ENCODE measurements at regions not wholly inside any gene's neighbourhood (a gene's known extent, or its start where the extent isn't known, plus 50 kb on each side); places are given as distances from the start of the nearest gene placed in this dataset.
A peak's percentile ranks its signal among the peaks of the same experiment; 100 is the strongest.
"Not testable (repeated sequence)": the region's sequence is repeated elsewhere in the genome, so short reads cannot be mapped to it uniquely, and the experiment has no call there.

DNA sequence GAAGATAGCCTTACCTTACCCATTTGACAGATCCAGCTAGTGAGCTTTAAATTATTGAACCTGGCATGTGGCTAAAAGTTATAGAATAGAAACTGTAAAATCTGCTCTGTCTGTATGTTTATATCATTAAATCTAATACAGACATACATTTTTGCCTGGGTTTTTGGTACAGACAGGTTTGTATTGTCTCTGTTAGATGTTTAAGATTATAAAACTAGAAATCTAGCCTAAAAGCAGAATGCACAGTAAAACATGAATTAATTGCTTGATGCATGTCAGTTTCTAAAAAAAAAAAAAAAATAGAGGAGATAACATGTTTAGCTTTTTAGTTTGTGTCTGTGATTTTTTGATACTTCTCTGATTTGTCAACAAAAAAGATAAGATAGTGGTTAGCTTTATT lies 477.6 kb upstream of the LRRC7 start:
- Histone ChIP-seq H3K9me3 (ENCODE audit: control insufficient read depth, low read length) (peaks cover 9% of the 10 kb centered on the region), H3K4me1 (ENCODE audit: control insufficient read depth, insufficient read depth, low read length) (no peaks in the 10 kb centered on the region), H3K4me3 (ENCODE audit: low read length) (no peak overlapping the region), H3K9ac (ENCODE audit: extremely low read depth, low read length, poor library complexity, severe bottlenecking) (no peak overlapping the region), H3K36me3 (ENCODE audit: control insufficient read depth, insufficient read depth, low read length) (no peaks in the 10 kb centered on the region), H3K27me3 (ENCODE audit: control insufficient read depth, insufficient read depth, low read length, poor library complexity, severe bottlenecking) (no peaks in the 10 kb centered on the region), H3K27ac (ENCODE audit: low read depth, low read length) (no peak overlapping the region)
- Mint-ChIP-seq H3K36me3 (ENCODE audit: low read depth) (no peaks in the 10 kb centered on the region), H3K4me1 (peaks cover 14% of the 10 kb centered on the region), H3K9me3 (peaks cover 3% of the 10 kb centered on the region), H3K4me3 (no peak overlapping the region), H3K27ac (no peak overlapping the region), H3K27me3 (ENCODE audit: insufficient read depth) (no peaks in the 10 kb centered on the region)
- TF ChIP-seq, protein P1, sequence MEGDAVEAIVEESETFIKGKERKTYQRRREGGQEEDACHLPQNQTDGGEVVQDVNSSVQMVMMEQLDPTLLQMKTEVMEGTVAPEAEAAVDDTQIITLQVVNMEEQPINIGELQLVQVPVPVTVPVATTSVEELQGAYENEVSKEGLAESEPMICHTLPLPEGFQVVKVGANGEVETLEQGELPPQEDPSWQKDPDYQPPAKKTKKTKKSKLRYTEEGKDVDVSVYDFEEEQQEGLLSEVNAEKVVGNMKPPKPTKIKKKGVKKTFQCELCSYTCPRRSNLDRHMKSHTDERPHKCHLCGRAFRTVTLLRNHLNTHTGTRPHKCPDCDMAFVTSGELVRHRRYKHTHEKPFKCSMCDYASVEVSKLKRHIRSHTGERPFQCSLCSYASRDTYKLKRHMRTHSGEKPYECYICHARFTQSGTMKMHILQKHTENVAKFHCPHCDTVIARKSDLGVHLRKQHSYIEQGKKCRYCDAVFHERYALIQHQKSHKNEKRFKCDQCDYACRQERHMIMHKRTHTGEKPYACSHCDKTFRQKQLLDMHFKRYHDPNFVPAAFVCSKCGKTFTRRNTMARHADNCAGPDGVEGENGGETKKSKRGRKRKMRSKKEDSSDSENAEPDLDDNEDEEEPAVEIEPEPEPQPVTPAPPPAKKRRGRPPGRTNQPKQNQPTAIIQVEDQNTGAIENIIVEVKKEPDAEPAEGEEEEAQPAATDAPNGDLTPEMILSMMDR (conservative IDR thresholded peaks at IDR 0.05), result no peak
- DNase-seq, result no peak

DNA sequence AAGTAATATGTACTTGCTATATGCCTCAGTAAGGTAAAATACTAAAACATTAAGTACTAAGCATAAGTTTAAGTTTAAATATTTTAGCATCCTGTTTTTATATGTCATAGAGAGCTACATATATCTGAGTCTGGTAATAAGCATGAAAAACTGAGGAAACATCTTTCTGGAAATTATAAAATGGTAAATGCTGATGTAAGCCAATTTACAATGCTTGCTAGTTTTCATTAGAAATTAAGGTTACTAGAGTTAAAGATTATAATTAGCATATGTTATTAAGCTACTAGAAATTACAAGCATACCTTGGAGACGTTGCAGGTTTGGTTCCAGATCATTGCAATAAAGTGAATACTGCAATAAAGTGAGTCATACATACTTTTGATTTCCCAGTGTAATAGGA lies 477.0 kb upstream of the LRRC7 start:
- peaks cover 8% of the 10 kb centered on the region for H3K4me1 Mint-ChIP-seq
- no peak overlapping the region for H3K4me3 Mint-ChIP-seq
- Histone ChIP-seq H3K9me3 (ENCODE audit: control insufficient read depth, low read length) (peaks cover 9% of the 10 kb centered on the region), H3K4me1 (ENCODE audit: control insufficient read depth, insufficient read depth, low read length) (no peaks in the 10 kb centered on the region), H3K9ac (ENCODE audit: extremely low read depth, low read length, poor library complexity, severe bottlenecking) (no peak overlapping the region), H3K36me3 (ENCODE audit: control insufficient read depth, insufficient read depth, low read length) (no peaks in the 10 kb centered on the region), H3K27me3 (ENCODE audit: control insufficient read depth, insufficient read depth, low read length, poor library complexity, severe bottlenecking) (no peaks in the 10 kb centered on the region), H3K27ac (ENCODE audit: low read depth, low read length) (no peak overlapping the region), H3K4me3 (ENCODE audit: low read length) (no peak overlapping the region)
- no peaks in the 10 kb centered on the region for H3K36me3 Mint-ChIP-seq (ENCODE audit: low read depth)
- DNase-seq, result no peak
- no peak overlapping the region for H3K27ac Mint-ChIP-seq
- H3K9me3 Mint-ChIP-seq, result peaks cover 3% of the 10 kb centered on the region
- WGBS, 2 experiments (ENCODE audit: insufficient coverage in 1 of 2, insufficient read length in 1 of 2), result 94% methylated on average over 1 of the region's 1 CpG; no CpG with 5 or more reads in 1 of the 2 experiments
- TF ChIP-seq, protein P1 (conservative IDR thresholded peaks at IDR 0.05), result no peak
- H3K27me3 Mint-ChIP-seq (ENCODE audit: insufficient read depth), result no peaks in the 10 kb centered on the region

DNA sequence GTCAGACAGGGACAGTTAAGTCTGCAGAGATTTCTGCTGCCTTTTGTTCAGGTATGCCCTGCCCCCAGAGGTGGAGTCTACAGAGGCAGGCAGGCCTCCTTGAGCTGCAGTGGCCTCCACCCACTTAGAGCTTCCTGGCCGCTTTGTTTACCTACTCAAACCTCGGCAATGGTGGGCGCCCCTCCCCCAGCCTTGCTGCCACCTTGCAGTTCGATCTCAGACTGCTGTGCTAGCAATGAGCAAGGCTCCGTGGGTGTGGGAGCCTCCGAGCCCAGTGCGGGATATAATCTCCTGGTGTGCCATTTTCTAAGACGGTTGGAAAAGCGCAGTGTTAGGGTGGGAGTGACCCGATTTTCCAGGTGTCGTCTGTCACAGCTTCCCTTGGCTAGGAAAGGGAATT lies 465.7 kb upstream of the LRRC7 start:
- H3K9ac ChIP-seq (ENCODE audit: extremely low read depth, low read length, poor library complexity, severe bottlenecking); H3K4me3 ChIP-seq (ENCODE audit: low read length); H3K27me3 ChIP-seq (ENCODE audit: control insufficient read depth, insufficient read depth, low read length, poor library complexity, severe bottlenecking); H3K36me3 ChIP-seq (ENCODE audit: control insufficient read depth, insufficient read depth, low read length); H3K4me3 Mint-ChIP-seq; H3K4me1 Mint-ChIP-seq; H3K27ac ChIP-seq (ENCODE audit: low read depth, low read length); H3K27ac Mint-ChIP-seq; H3K4me1 ChIP-seq (ENCODE audit: control insufficient read depth, insufficient read depth, low read length); H3K27me3 Mint-ChIP-seq (ENCODE audit: insufficient read depth); H3K36me3 Mint-ChIP-seq (ENCODE audit: low read depth); DNase-seq: not testable (repeated sequence)
- WGBS, 2 experiments (ENCODE audit: insufficient coverage in 1 of 2, insufficient read length in 1 of 2), result 83 to 94% methylated on average over 3 to 11 of the region's 11 CpGs
- H3K9me3 Mint-ChIP-seq, result peaks cover 33% of the 10 kb centered on the region
- peaks cover 30% of the 10 kb centered on the region for H3K9me3 ChIP-seq (ENCODE audit: control insufficient read depth, low read length)

DNA sequence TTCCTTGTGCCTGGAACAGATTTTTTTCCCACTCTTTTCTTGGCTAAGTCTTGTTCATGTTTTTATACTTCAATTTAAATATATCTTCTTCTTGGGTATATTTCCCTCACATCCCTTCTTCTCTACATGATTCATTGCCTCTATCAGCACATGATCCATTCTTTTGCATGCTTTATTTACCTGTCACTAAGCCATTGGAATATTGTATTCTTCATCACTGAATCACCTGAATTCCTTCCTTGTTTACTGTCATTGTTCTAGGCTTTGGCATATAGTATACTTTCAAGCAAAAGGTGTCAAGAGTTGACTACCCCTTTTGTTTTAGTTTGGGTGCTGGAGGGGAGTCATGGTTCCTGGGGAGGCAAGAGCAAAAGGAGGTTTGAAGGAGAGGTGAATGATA lies 464.5 kb upstream of the LRRC7 start:
- no peak overlapping the region for H3K4me3 Mint-ChIP-seq
- peaks cover 34% of the 10 kb centered on the region for H3K9me3 Mint-ChIP-seq
- H3K9ac ChIP-seq (ENCODE audit: extremely low read depth, low read length, poor library complexity, severe bottlenecking), result no peak overlapping the region
- H3K36me3 Mint-ChIP-seq (ENCODE audit: low read depth), result peaks cover 6% of the 10 kb centered on the region
- H3K9me3 ChIP-seq (ENCODE audit: control insufficient read depth, low read length), result peaks cover 30% of the 10 kb centered on the region
- no peaks in the 10 kb centered on the region for H3K4me1 ChIP-seq (ENCODE audit: control insufficient read depth, insufficient read depth, low read length)
- H3K4me3 ChIP-seq (ENCODE audit: low read length), result peak overlapping the region; percentile 40
- TF ChIP-seq, protein P1 (conservative IDR thresholded peaks at IDR 0.05), result no peak
- no peaks in the 10 kb centered on the region for H3K27me3 ChIP-seq (ENCODE audit: control insufficient read depth, insufficient read depth, low read length, poor library complexity, severe bottlenecking)
- H3K27ac Mint-ChIP-seq, result no peak overlapping the region
- no peaks in the 10 kb centered on the region for H3K4me1 Mint-ChIP-seq
- H3K27me3 Mint-ChIP-seq (ENCODE audit: insufficient read depth), result no peaks in the 10 kb centered on the region
- no peak for DNase-seq
- no peaks in the 10 kb centered on the region for H3K36me3 ChIP-seq (ENCODE audit: control insufficient read depth, insufficient read depth, low read length)
- no peak overlapping the region for H3K27ac ChIP-seq (ENCODE audit: low read depth, low read length)

All from endodermal cell (in vitro differentiated cells).